ENCODE measurements at regions not wholly inside any gene's neighbourhood (a gene's known extent, or its start where the extent isn't known, plus 50 kb on each side); places are given as distances from the start of the nearest gene placed in this dataset.

DNA sequence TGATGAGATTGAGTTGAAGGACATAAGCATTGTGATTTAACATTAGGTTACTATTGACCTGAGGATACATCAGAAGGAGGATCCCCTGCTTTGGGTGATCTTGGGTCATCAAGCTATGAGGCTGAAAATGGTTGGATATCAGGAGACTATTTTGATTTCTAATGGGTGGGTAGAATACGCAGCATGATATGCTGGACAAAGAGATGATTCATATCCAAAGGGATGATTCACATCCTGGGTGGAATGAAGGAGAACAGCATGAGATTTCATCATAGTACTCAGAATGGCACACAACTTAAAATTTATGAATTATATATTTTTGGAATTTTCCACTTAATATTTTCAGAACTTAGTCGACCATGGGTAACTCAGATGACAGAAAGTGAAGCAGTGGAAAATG, 1759.5 kb upstream of the C9orf72 start:
- no peak overlapping the region for H4K5ac ChIP-seq (ENCODE audit: insufficient read length, low read depth, low read length)
- H4K20me1 ChIP-seq (replicated peaks in 1 of 2; ENCODE audit: control insufficient read depth in 1 of 2, insufficient read depth in 2 of 2, low read length in 2 of 2): no peaks in the 10 kb centered on the region
- H4K8ac ChIP-seq (ENCODE audit: extremely low read depth, insufficient read depth, low read length): no peak overlapping the region
- TF ChIP-seq ASH2L (IDR thresholded peaks at IDR 0.05; ENCODE audit: low read length) (no peak), SAP30 (IDR thresholded peaks at IDR 0.05; ENCODE audit: insufficient read depth, insufficient replicate concordance, low read length) (no peak), CHD1 (IDR thresholded peaks at IDR 0.05; ENCODE audit: low read depth, low read length) (no peak), CREB1 (IDR thresholded peaks at IDR 0.05) (no peak), SRF (IDR thresholded peaks at IDR 0.05; ENCODE audit: low read depth, low read length) (no peak)
- no peaks in the 10 kb centered on the region for H3K79me1 ChIP-seq (ENCODE audit: low read depth, low read length)
- no peak overlapping the region for H4K91ac ChIP-seq (replicated peaks; ENCODE audit: insufficient read length, low read length)
- H2AFZ ChIP-seq (ENCODE audit: low read length): no peak overlapping the region
- ChIA-PET POLR2A (ENCODE audit: partially characterized antibody) (interaction anchor here (0.9 kb wide), 1 partner anchor 895 kb away, joined by 4 read pairs; no protein-coding TSS in a partner anchor), CTCF (ENCODE audit: partially characterized antibody) (no interaction called here)
- no peaks in the 10 kb centered on the region for H3K9me3 ChIP-seq (ENCODE audit: insufficient read depth in 2 of 2, low read depth in 1 of 2, low read length in 1 of 2)
- H3K9ac ChIP-seq (replicated peaks in 1 of 4; ENCODE audit: extremely low read depth in 1 of 4, low read depth in 3 of 4, low read length in 3 of 4): no peak overlapping the region
- WGBS, 2 experiments (ENCODE audit: extremely low coverage in 1 of 2, insufficient coverage in 1 of 2, insufficient read length in 1 of 2, insufficient replicate concordance in 2 of 2, low coverage in 1 of 2, low lambda C conversion rate in 2 of 2, missing lambda C conversion rate in 1 of 2): 90% methylated on average over 2 of the region's 2 CpGs; no CpG with 5 or more reads in 1 of the 2 experiments
- no peaks in the 10 kb centered on the region for H3K4me1 ChIP-seq (replicated peaks in 1 of 4; ENCODE audit: control insufficient read depth in 3 of 4, insufficient read depth in 4 of 4, low read length in 3 of 4)
- H3K4me3 ChIP-seq (ENCODE audit: extremely low read depth in 1 of 4, insufficient read depth in 2 of 4, low read depth in 3 of 4, low read length in 4 of 4): no peak overlapping the region
- H3K14ac ChIP-seq (ENCODE audit: insufficient read length): no peak overlapping the region
- no peak overlapping the region for H3K18ac ChIP-seq (ENCODE audit: extremely low read depth, low read length)
- H3K4me2 ChIP-seq (ENCODE audit: insufficient read depth in 1 of 2, low read depth in 2 of 2, low read length in 2 of 2): no peak overlapping the region
- H3K79me2 ChIP-seq (ENCODE audit: control insufficient read depth in 1 of 2, insufficient read depth in 2 of 2, low read length in 2 of 2): no peaks in the 10 kb centered on the region
- no peak overlapping the region for H2BK20ac ChIP-seq (ENCODE audit: low read length)
- H3K27ac ChIP-seq (ENCODE audit: low read depth, low read length): no peak overlapping the region
- no peaks in the 10 kb centered on the region for H3K23me2 ChIP-seq (ENCODE audit: low read depth, low read length)
- H2BK12ac ChIP-seq (ENCODE audit: low read depth, low read length): no peak overlapping the region
- H3K23ac ChIP-seq (ENCODE audit: insufficient read length): no peak overlapping the region
- no peak overlapping the region for H3K56ac ChIP-seq (replicated peaks; ENCODE audit: insufficient read length, low read depth, low read length)
- no peak overlapping the region for H2BK5ac ChIP-seq (ENCODE audit: low read depth, low read length)
- DNase-seq (ENCODE audit: low read depth in 1 of 2, low spot score in 2 of 2) (no peak), FAIRE-seq (no peak)
- H2BK120ac ChIP-seq (replicated peaks; ENCODE audit: low read depth, low read length): no peak overlapping the region
- H3K27me3 ChIP-seq (replicated peaks in 1 of 4; ENCODE audit: control insufficient read depth in 3 of 4, extremely low read depth in 1 of 4, insufficient read depth in 3 of 4, low read length in 3 of 4): no peaks in the 10 kb centered on the region
- no peak overlapping the region for H3K4ac ChIP-seq (replicated peaks; ENCODE audit: insufficient read length, low read depth, low read length)
- H2AK5ac ChIP-seq (ENCODE audit: low read depth, low read length): no peak overlapping the region
- no peaks in the 10 kb centered on the region for H3K36me3 ChIP-seq (ENCODE audit: control insufficient read depth in 2 of 4, insufficient read depth in 4 of 4, low read length in 3 of 4)
- no peak overlapping the region for H2BK15ac ChIP-seq (ENCODE audit: low read length)
